Liver (tissue), 8 donors: ENCODE measurements at regions not wholly inside any gene's neighbourhood (a gene's known extent, or its start where the extent isn't known, plus 50 kb on each side); places are given as distances from the start of the nearest gene placed in this dataset.
A peak's percentile ranks its signal among the peaks of the same experiment; 100 is the strongest.

Experiments
- DNase-seq: peaks from one replicate; pipeline ENCODE4 v3.0.0-alpha.2; 2017; ENCODE audit warnings: low spot score
- H3K27ac ChIP-seq, 2 donors: one replicate each; pipeline ENCODE4 v1.7.0; 2013; ENCODE audit warnings: inconsistent platforms in 2 of 2, low read length in 2 of 2, control low read depth in 1 of 2, low read depth in 1 of 2, mild to moderate bottlenecking in 1 of 2
- H3K27me3 ChIP-seq, 4 donors: one replicate each; pipeline versions ENCODE4 v1.6.1 to v1.7.0; 2013; ENCODE audit warnings: low read length in 3 of 4, inconsistent platforms in 1 of 4, mild to moderate bottlenecking in 1 of 4, moderate library complexity in 1 of 4; ENCODE audit not compliant: control insufficient read depth in 4 of 4, insufficient read depth in 4 of 4
- H3K36me3 ChIP-seq, 4 donors: one replicate each; pipeline versions ENCODE4 v1.6.1 to v1.7.0; 2013; ENCODE audit warnings: low read length in 3 of 4, mild to moderate bottlenecking in 3 of 4, low read depth in 1 of 4, moderate library complexity in 1 of 4; ENCODE audit not compliant: control insufficient read depth in 4 of 4, insufficient read depth in 3 of 4
- H3K4me1 ChIP-seq, 4 donors: one replicate each; pipeline versions ENCODE4 v1.6.1 to v1.7.0; 2013; ENCODE audit warnings: low read length in 3 of 4, mild to moderate bottlenecking in 3 of 4, moderate library complexity in 1 of 4; ENCODE audit not compliant: control insufficient read depth in 4 of 4, insufficient read depth in 4 of 4
- H3K4me3 ChIP-seq, 3 donors: one replicate each; pipeline versions ENCODE4 v1.6.1 to v1.7.0; 2013; ENCODE audit warnings: low read length in 3 of 3, control low read depth in 1 of 3, low read depth in 1 of 3, mild to moderate bottlenecking in 1 of 3
- H3K9ac ChIP-seq, 2 donors: one replicate each; pipeline ENCODE4 v1.7.0; 2013; ENCODE audit warnings: low read length in 2 of 2, mild to moderate bottlenecking in 2 of 2, moderate library complexity in 2 of 2, control low read depth in 1 of 2, low read depth in 1 of 2
- H3K9me3 ChIP-seq, 4 donors: one replicate each; pipeline versions ENCODE4 v1.6.1 to v1.7.0; 2013; ENCODE audit warnings: low read length in 3 of 4; ENCODE audit not compliant: control insufficient read depth in 4 of 4
- CTCF ChIP-seq: fragments of 150-350 bp; IDR thresholded peaks from 2 replicates; pipeline ENCODE4 v1.5.1; 2017; ENCODE audit warnings: improper control_type of control experiment, low read depth, low read length; ENCODE audit not compliant: missing input control
- EGR1 ChIP-seq, 2 donors: IDR thresholded peaks; 2 replicates each; pipeline ENCODE4 v1.6.1; 2016 to 2018; ENCODE audit warnings: antibody characterized with exemption in 2 of 2, low read depth in 2 of 2
- FOXA1 ChIP-seq: IDR thresholded peaks from 2 replicates; pipeline ENCODE4 v1.6.1; 2016; ENCODE audit warnings: antibody characterized with exemption
- FOXA2 ChIP-seq: IDR thresholded peaks from 2 replicates; pipeline ENCODE4 v1.6.1; 2016; ENCODE audit warnings: antibody characterized with exemption
- GABPA ChIP-seq, 2 donors: IDR thresholded peaks in 1 of 2; conservative IDR thresholded peaks in 1 of 2; 2 replicates each; pipeline ENCODE4 v1.6.1; 2016; ENCODE audit warnings: antibody characterized with exemption in 2 of 2, mild to moderate bottlenecking in 1 of 2, moderate library complexity in 1 of 2
- HNF4A ChIP-seq, 2 donors: conservative IDR thresholded peaks; 2 replicates each; pipeline ENCODE4 v1.6.1; 2016; ENCODE audit warnings: antibody characterized with exemption in 2 of 2, mild to moderate bottlenecking in 2 of 2
- HNF4G ChIP-seq: IDR thresholded peaks from 2 replicates; pipeline ENCODE4 v1.6.1; 2016; ENCODE audit warnings: antibody characterized with exemption
- JUND ChIP-seq, 2 donors: IDR thresholded peaks; 2 replicates each; pipeline ENCODE4 v1.6.1; 2016; ENCODE audit warnings: antibody characterized with exemption in 2 of 2
- RAD21 ChIP-seq, 2 donors: IDR thresholded peaks; 2 replicates each; pipeline ENCODE4 v1.6.1; 2016; ENCODE audit warnings: antibody characterized with exemption in 2 of 2, mild to moderate bottlenecking in 2 of 2
- RXRA ChIP-seq, 2 donors: IDR thresholded peaks; 2 replicates each; pipeline ENCODE4 v1.6.1; 2017 to 2018; ENCODE audit warnings: antibody characterized with exemption in 2 of 2, mild to moderate bottlenecking in 1 of 2
- SP1 ChIP-seq: IDR thresholded peaks from 2 replicates; pipeline ENCODE4 v1.6.1; 2018; ENCODE audit warnings: antibody characterized with exemption, mild to moderate bottlenecking
- TAF1 ChIP-seq: conservative IDR thresholded peaks from 2 replicates; pipeline ENCODE4 v1.6.1; 2016; ENCODE audit warnings: antibody characterized with exemption, mild to moderate bottlenecking
- YY1 ChIP-seq: IDR thresholded peaks from 2 replicates; pipeline ENCODE4 v1.6.1; 2016; ENCODE audit warnings: antibody characterized with exemption, mild to moderate bottlenecking
- WGBS: extraction: QIAGEN DNeasy Blood & Tissue Kit; methylation state at CpG from one replicate; pipeline ENCODE4 v1.1.7; 2013; 5-methylcytosine and 5-hydroxymethylcytosine counted together
- TF ChIP-seq, protein P1 (sequence below): IDR thresholded peaks from 2 replicates; pipeline ENCODE4 v1.6.1; 2016; ENCODE audit warnings: antibody characterized with exemption, mild to moderate bottlenecking
- TF ChIP-seq, protein P2 (sequence below): IDR thresholded peaks from 2 replicates; pipeline ENCODE4 v1.6.1; 2016; ENCODE audit warnings: antibody characterized with exemption
- donor health status: healthy.
- donor health status: healthy.
- donor health status: healthy.
- donor health status: healthy.
- donor health status: healthy.

- Histone ChIP-seq H3K4me1 (peaks cover 7 to 39% (median 27%) of the 10 kb centered on the region in 4 donors), H3K27ac (peak overlapping the region in 1 of 2 donors; percentile 32), H3K27me3 (no peaks in the 10 kb centered on the region), H3K36me3 (no peaks in the 10 kb centered on the region), H3K9me3 (no peaks in the 10 kb centered on the region), H3K4me3 (no peak overlapping the region), H3K9ac (peak overlapping the region in 1 of 2 donors; percentile 24)
- TF ChIP-seq, protein P1, sequence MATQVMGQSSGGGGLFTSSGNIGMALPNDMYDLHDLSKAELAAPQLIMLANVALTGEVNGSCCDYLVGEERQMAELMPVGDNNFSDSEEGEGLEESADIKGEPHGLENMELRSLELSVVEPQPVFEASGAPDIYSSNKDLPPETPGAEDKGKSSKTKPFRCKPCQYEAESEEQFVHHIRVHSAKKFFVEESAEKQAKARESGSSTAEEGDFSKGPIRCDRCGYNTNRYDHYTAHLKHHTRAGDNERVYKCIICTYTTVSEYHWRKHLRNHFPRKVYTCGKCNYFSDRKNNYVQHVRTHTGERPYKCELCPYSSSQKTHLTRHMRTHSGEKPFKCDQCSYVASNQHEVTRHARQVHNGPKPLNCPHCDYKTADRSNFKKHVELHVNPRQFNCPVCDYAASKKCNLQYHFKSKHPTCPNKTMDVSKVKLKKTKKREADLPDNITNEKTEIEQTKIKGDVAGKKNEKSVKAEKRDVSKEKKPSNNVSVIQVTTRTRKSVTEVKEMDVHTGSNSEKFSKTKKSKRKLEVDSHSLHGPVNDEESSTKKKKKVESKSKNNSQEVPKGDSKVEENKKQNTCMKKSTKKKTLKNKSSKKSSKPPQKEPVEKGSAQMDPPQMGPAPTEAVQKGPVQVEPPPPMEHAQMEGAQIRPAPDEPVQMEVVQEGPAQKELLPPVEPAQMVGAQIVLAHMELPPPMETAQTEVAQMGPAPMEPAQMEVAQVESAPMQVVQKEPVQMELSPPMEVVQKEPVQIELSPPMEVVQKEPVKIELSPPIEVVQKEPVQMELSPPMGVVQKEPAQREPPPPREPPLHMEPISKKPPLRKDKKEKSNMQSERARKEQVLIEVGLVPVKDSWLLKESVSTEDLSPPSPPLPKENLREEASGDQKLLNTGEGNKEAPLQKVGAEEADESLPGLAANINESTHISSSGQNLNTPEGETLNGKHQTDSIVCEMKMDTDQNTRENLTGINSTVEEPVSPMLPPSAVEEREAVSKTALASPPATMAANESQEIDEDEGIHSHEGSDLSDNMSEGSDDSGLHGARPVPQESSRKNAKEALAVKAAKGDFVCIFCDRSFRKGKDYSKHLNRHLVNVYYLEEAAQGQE, result peak; percentile 64
- TF ChIP-seq HNF4A (conservative IDR thresholded peaks at IDR 0.05) (peak; percentile 92 to 95), FOXA2 (peak; percentile 74), JUND (IDR thresholded peaks at IDR 0.05) (peak in 1 of 2 donors; percentile 63), GABPA (IDR thresholded peaks at IDR 0.05 in 1 of 2, conservative IDR thresholded peaks at IDR 0.05 in 1 of 2) (peak in 1 of 2 donors; percentile 41), EGR1 (IDR thresholded peaks at IDR 0.05; ENCODE audit: low read depth in 2 of 2) (peak in 1 of 2 donors; percentile 86), RAD21 (IDR thresholded peaks at IDR 0.05) (peak; percentile 47 to 52), YY1 (peak; percentile 69), HNF4G (peak; percentile 54), TAF1 (no peak), CTCF (no peak), RXRA (IDR thresholded peaks at IDR 0.05) (peak; percentile 63 to 92), SP1 (peak; percentile 82)
- TF ChIP-seq, protein P2, sequence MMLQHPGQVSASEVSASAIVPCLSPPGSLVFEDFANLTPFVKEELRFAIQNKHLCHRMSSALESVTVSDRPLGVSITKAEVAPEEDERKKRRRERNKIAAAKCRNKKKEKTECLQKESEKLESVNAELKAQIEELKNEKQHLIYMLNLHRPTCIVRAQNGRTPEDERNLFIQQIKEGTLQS, result no peak
- DNase-seq, result no peak
- WGBS, result 45% methylated on average over 9 of the region's 9 CpGs
Observed at GRCh38 chr15:70192490-70192889, 94.8 kb upstream of the TLE3 start.

DNA sequence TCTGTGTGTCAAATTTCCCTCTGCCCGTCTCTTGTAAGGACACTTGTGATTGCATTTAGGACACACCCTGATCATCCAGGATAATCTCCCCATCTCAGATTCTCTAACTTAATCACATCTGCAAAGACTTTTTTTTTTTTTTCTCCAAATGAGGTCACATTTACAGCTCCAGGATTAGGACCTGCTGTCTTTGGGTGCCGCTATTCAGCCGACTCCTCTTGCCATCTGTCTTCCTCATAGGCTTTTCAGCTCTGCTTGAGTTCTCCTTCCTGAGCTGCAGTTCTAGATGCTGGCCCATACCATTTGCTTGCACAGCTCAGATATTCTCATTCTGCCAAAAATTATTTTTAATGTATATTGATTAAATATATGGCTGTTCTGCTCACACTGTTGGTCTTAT is 94.3 kb upstream of the TLE3 start:
- TF ChIP-seq HNF4G (no peak), RAD21 (IDR thresholded peaks at IDR 0.05) (no peak), FOXA1 (no peak)

More for the DNA sequence above, 94.3 kb upstream of the TLE3 start:
- Histone ChIP-seq H3K9ac (no peak overlapping the region), H3K27ac (no peak overlapping the region), H3K4me1 (peaks cover 7 to 35% (median 23%) of the 10 kb centered on the region in 4 donors), H3K4me3 (no peak overlapping the region), H3K9me3 (no peaks in the 10 kb centered on the region), H3K36me3 (no peaks in the 10 kb centered on the region), H3K27me3 (no peaks in the 10 kb centered on the region)
- 97% methylated on average over 3 of the region's 3 CpGs for WGBS
- no peak for DNase-seq
